ENCODE measurements at regions not wholly inside any gene's neighbourhood (a gene's known extent, or its start where the extent isn't known, plus 50 kb on each side); places are given as distances from the start of the nearest gene placed in this dataset.

GRCh38 chr12:53849656-53850055, 89.0 kb upstream of the HOXC13 start:
- H3K27me3 Mint-ChIP-seq = peaks cover 44% of the 10 kb centered on the region
- DNase-seq = no peak
- H3K36me3 Mint-ChIP-seq = no peaks in the 10 kb centered on the region
- no peak overlapping the region for H3K27ac Mint-ChIP-seq
- H3K9me3 Mint-ChIP-seq = no peaks in the 10 kb centered on the region
- H3K4me1 Mint-ChIP-seq = no peaks in the 10 kb centered on the region
- H3K4me3 Mint-ChIP-seq = no peak overlapping the region
- CTCF ChIA-PET = no interaction called here

GRCh38 chr12:53852061-53852460, 86.6 kb upstream of the HOXC13 start:
- DNase-seq = no peak
- H3K4me3 Mint-ChIP-seq = no peak overlapping the region
- peaks cover 37% of the 10 kb centered on the region for H3K27me3 Mint-ChIP-seq
- no peaks in the 10 kb centered on the region for H3K36me3 Mint-ChIP-seq
- no peaks in the 10 kb centered on the region for H3K9me3 Mint-ChIP-seq
- CTCF ChIA-PET = no interaction called here
- H3K4me1 Mint-ChIP-seq = no peaks in the 10 kb centered on the region
- H3K27ac Mint-ChIP-seq = no peak overlapping the region

- no peak overlapping the region for H3K27ac Mint-ChIP-seq
- peaks cover 37% of the 10 kb centered on the region for H3K27me3 Mint-ChIP-seq
- H3K4me3 Mint-ChIP-seq = no peak overlapping the region
- no peaks in the 10 kb centered on the region for H3K4me1 Mint-ChIP-seq
- DNase-seq = no peak
- no peaks in the 10 kb centered on the region for H3K9me3 Mint-ChIP-seq
- CTCF ChIA-PET = no interaction called here
- no peaks in the 10 kb centered on the region for H3K36me3 Mint-ChIP-seq
These were observed 85.6 kb upstream of the HOXC13 start for GRCh38 chr12:53852992-53853391.

GRCh38 chr12:53854701-53855316, 83.8 kb upstream of the HOXC13 start:
- H3K9me3 Mint-ChIP-seq = no peaks in the 10 kb centered on the region

GRCh38 chr12:53856132-53856531, 82.5 kb upstream of the HOXC13 start:
- CTCF ChIA-PET = no interaction called here
- Mint-ChIP-seq H3K27ac (no peak overlapping the region), H3K4me1 (no peaks in the 10 kb centered on the region), H3K36me3 (no peaks in the 10 kb centered on the region), H3K27me3 (peaks cover 23% of the 10 kb centered on the region), H3K4me3 (no peak overlapping the region), H3K9me3 (no peaks in the 10 kb centered on the region)
- no peak for DNase-seq

More at GRCh38 chr12:53854701-53855316, 83.8 kb upstream of the HOXC13 start:
- H3K4me3 Mint-ChIP-seq = no peak overlapping the region
- peaks cover 24% of the 10 kb centered on the region for H3K27me3 Mint-ChIP-seq
- no peak for DNase-seq
- H3K36me3 Mint-ChIP-seq = no peaks in the 10 kb centered on the region
- H3K4me1 Mint-ChIP-seq = no peaks in the 10 kb centered on the region
- CTCF ChIA-PET = no interaction called here
- no peak overlapping the region for H3K27ac Mint-ChIP-seq

GRCh38 chr12:53857666-53858065, 81.0 kb upstream of the HOXC13 start:
- no peak for DNase-seq
- Mint-ChIP-seq H3K4me3 (no peak overlapping the region), H3K36me3 (no peaks in the 10 kb centered on the region), H3K4me1 (no peaks in the 10 kb centered on the region), H3K27me3 (peaks cover 26% of the 10 kb centered on the region), H3K9me3 (no peaks in the 10 kb centered on the region), H3K27ac (no peak overlapping the region)
- CTCF ChIA-PET = no interaction called here

GRCh38 chr12:53860426-53861345, 77.9 kb upstream of the HOXC13 start:
- Mint-ChIP-seq H3K9me3 (no peaks in the 10 kb centered on the region), H3K4me3 (no peak overlapping the region), H3K27ac (no peak overlapping the region), H3K27me3 (peaks cover 23% of the 10 kb centered on the region), H3K36me3 (no peaks in the 10 kb centered on the region), H3K4me1 (no peaks in the 10 kb centered on the region)
- CTCF ChIA-PET = interaction anchor here (0.6 kb wide), 1 partner anchor 342 kb away, joined by 3 read pairs; no protein-coding TSS in a partner anchor
- no peak for DNase-seq

- Mint-ChIP-seq H3K36me3 (no peaks in the 10 kb centered on the region), H3K27me3 (peaks cover 20% of the 10 kb centered on the region), H3K9me3 (no peaks in the 10 kb centered on the region), H3K4me1 (no peaks in the 10 kb centered on the region), H3K27ac (no peak overlapping the region), H3K4me3 (no peak overlapping the region)
- DNase-seq = no peak
- CTCF ChIA-PET = no interaction called here
These were observed 76.4 kb upstream of the HOXC13 start for GRCh38 chr12:53862206-53862605.

GRCh38 chr12:53862831-53863230, 75.8 kb upstream of the HOXC13 start:
- no peak for DNase-seq
- no peaks in the 10 kb centered on the region for H3K9me3 Mint-ChIP-seq
- CTCF ChIA-PET = no interaction called here
- peaks cover 25% of the 10 kb centered on the region for H3K27me3 Mint-ChIP-seq
- no peaks in the 10 kb centered on the region for H3K36me3 Mint-ChIP-seq
- no peak overlapping the region for H3K4me3 Mint-ChIP-seq
- no peaks in the 10 kb centered on the region for H3K4me1 Mint-ChIP-seq
- H3K27ac Mint-ChIP-seq = no peak overlapping the region

- peaks cover 20% of the 10 kb centered on the region for H3K27me3 Mint-ChIP-seq
- no peaks in the 10 kb centered on the region for H3K4me1 Mint-ChIP-seq
- H3K27ac Mint-ChIP-seq = no peak overlapping the region
- no peaks in the 10 kb centered on the region for H3K9me3 Mint-ChIP-seq
- CTCF ChIA-PET = no interaction called here
- H3K36me3 Mint-ChIP-seq = no peaks in the 10 kb centered on the region
- DNase-seq = no peak
- no peak overlapping the region for H3K4me3 Mint-ChIP-seq
These were observed 71.9 kb upstream of the HOXC13 start for GRCh38 chr12:53866727-53867126.

- no peaks in the 10 kb centered on the region for H3K4me1 Mint-ChIP-seq
- H3K27ac Mint-ChIP-seq = no peak overlapping the region
- no peaks in the 10 kb centered on the region for H3K36me3 Mint-ChIP-seq
- H3K27me3 Mint-ChIP-seq = peaks cover 16% of the 10 kb centered on the region
- H3K9me3 Mint-ChIP-seq = no peaks in the 10 kb centered on the region
- no peak overlapping the region for H3K4me3 Mint-ChIP-seq
- no peak for DNase-seq
- CTCF ChIA-PET = no interaction called here
These were observed 71.2 kb upstream of the HOXC13 start for GRCh38 chr12:53867216-53868012.

- Mint-ChIP-seq H3K27ac (no peak overlapping the region), H3K4me3 (no peak overlapping the region), H3K27me3 (peaks cover 23% of the 10 kb centered on the region), H3K36me3 (no peaks in the 10 kb centered on the region), H3K9me3 (no peaks in the 10 kb centered on the region), H3K4me1 (no peaks in the 10 kb centered on the region)
- no peak for DNase-seq
- CTCF ChIA-PET = no interaction called here
These were observed 70.1 kb upstream of the HOXC13 start for GRCh38 chr12:53868511-53868986.

GRCh38 chr12:53869500-53869899, 69.1 kb upstream of the HOXC13 start:
- Mint-ChIP-seq H3K36me3 (no peaks in the 10 kb centered on the region), H3K27ac (no peak overlapping the region), H3K4me3 (no peak overlapping the region), H3K4me1 (no peaks in the 10 kb centered on the region), H3K9me3 (no peaks in the 10 kb centered on the region), H3K27me3 (peaks cover 23% of the 10 kb centered on the region)
- DNase-seq = no peak
- CTCF ChIA-PET = no interaction called here

- H3K27me3 Mint-ChIP-seq = peaks cover 23% of the 10 kb centered on the region
These were observed 68.5 kb upstream of the HOXC13 start for GRCh38 chr12:53870117-53870516.

More at GRCh38 chr12:53870117-53870516, 68.5 kb upstream of the HOXC13 start:
- Mint-ChIP-seq H3K4me3 (no peak overlapping the region), H3K27ac (no peak overlapping the region), H3K4me1 (no peaks in the 10 kb centered on the region), H3K9me3 (no peaks in the 10 kb centered on the region), H3K36me3 (no peaks in the 10 kb centered on the region)
- CTCF ChIA-PET = no interaction called here
- DNase-seq = no peak
